Activated naive CD8-positive, alpha-beta T cell treated with anti-CD3 and anti-CD28 coated beads, Interleukin-2, amount 50 U/mL, for 24 hours (primary cell): ENCODE measurements at regions not wholly inside any gene's neighbourhood (a gene's known extent, or its start where the extent isn't known, plus 50 kb on each side); places are given as distances from the start of the nearest gene placed in this dataset.

Source experiments
- ATAC-seq: fragments of 150-1000 bp; cut with Tn5 transposase; one replicate; pipeline ENCODE4 v1.10.0; 2021
- DNase-seq: peaks from one replicate; pipeline ENCODE4 v3.0.0; 2021
- H3K27ac Mint-ChIP-seq: one replicate; pipeline ENCODE4 v1.8.0; 2021; ENCODE audit warnings: mild to moderate bottlenecking, mixed read lengths
- H3K27me3 Mint-ChIP-seq: one replicate; pipeline ENCODE4 v1.8.0; 2021; ENCODE audit warnings: mixed read lengths
- H3K36me3 Mint-ChIP-seq: one replicate; pipeline ENCODE4 v1.8.0; 2021; ENCODE audit warnings: low read depth, mixed read lengths
- H3K4me1 Mint-ChIP-seq: one replicate; pipeline ENCODE4 v1.8.0; 2021; ENCODE audit warnings: mixed read lengths
- H3K4me3 Mint-ChIP-seq: one replicate; pipeline ENCODE4 v1.8.0; 2021; ENCODE audit warnings: mild to moderate bottlenecking, moderate library complexity, mixed read lengths
- H3K9me3 Mint-ChIP-seq: one replicate; pipeline ENCODE4 v1.8.0; 2021; ENCODE audit warnings: mixed read lengths

DNA sequence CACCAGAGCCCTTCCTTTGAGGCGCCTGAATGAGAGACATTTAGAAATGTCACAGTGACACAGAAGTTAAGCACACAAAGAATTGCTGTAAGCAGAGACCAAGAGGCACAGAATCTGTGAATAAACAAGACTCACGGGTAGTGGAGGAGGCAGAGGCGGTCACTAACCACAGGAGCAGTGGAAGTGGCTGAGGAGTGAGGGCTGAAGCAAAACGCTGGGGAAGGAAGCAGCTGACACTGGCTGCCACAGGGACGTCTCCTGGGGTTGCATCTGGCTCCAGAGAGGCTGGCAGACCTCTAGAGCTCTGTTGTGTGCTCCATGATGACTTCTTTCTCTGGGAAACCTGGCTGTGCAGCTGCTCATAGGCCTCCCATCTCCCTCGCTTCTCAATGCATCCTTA is 65.0 kb upstream of the SLC2A12 start:
- Mint-ChIP-seq H3K27ac (no peak overlapping the region), H3K4me3 (no peak overlapping the region), H3K9me3 (peaks cover 8% of the 10 kb centered on the region), H3K4me1 (peaks cover 3% of the 10 kb centered on the region), H3K36me3 (no peaks in the 10 kb centered on the region), H3K27me3 (peaks cover 4% of the 10 kb centered on the region)
- DNase-seq (no peak), ATAC-seq (peak; percentile 63)

- no peak overlapping the region for H3K4me3 Mint-ChIP-seq
- no peaks in the 10 kb centered on the region for H3K36me3 Mint-ChIP-seq
- ATAC-seq (no peak), DNase-seq (no peak)
- no peak overlapping the region for H3K27ac Mint-ChIP-seq
- H3K27me3 Mint-ChIP-seq, result peaks cover 4% of the 10 kb centered on the region
- peaks cover 8% of the 10 kb centered on the region for H3K9me3 Mint-ChIP-seq
- peaks cover 6% of the 10 kb centered on the region for H3K4me1 Mint-ChIP-seq
Measured at GRCh38 chr6:134115715-134116074, 63.3 kb upstream of the SLC2A12 start.

- Mint-ChIP-seq H3K4me3 (no peak overlapping the region), H3K9me3 (peaks cover 5% of the 10 kb centered on the region), H3K4me1 (peaks cover 6% of the 10 kb centered on the region), H3K27ac (no peak overlapping the region), H3K36me3 (no peaks in the 10 kb centered on the region), H3K27me3 (peaks cover 4% of the 10 kb centered on the region)
- DNase-seq (no peak), ATAC-seq (no peak)
Measured at GRCh38 chr6:134114918-134115714, 62.7 kb upstream of the SLC2A12 start.

GRCh38 chr6:134114489-134114888 is 62.1 kb upstream of the SLC2A12 start:
- Mint-ChIP-seq H3K4me3 (no peak overlapping the region), H3K9me3 (no peaks in the 10 kb centered on the region), H3K4me1 (peaks cover 6% of the 10 kb centered on the region), H3K36me3 (no peaks in the 10 kb centered on the region), H3K27ac (no peak overlapping the region), H3K27me3 (peaks cover 4% of the 10 kb centered on the region)
- ATAC-seq (no peak), DNase-seq (no peak)

GRCh38 chr6:134111726-134112125 is 59.3 kb upstream of the SLC2A12 start:
- Mint-ChIP-seq H3K36me3 (no peaks in the 10 kb centered on the region), H3K27me3 (peaks cover 11% of the 10 kb centered on the region), H3K27ac (no peak overlapping the region), H3K4me1 (peaks cover 4% of the 10 kb centered on the region), H3K4me3 (no peak overlapping the region), H3K9me3 (no peaks in the 10 kb centered on the region)
- ATAC-seq (no peak), DNase-seq (no peak)

DNA sequence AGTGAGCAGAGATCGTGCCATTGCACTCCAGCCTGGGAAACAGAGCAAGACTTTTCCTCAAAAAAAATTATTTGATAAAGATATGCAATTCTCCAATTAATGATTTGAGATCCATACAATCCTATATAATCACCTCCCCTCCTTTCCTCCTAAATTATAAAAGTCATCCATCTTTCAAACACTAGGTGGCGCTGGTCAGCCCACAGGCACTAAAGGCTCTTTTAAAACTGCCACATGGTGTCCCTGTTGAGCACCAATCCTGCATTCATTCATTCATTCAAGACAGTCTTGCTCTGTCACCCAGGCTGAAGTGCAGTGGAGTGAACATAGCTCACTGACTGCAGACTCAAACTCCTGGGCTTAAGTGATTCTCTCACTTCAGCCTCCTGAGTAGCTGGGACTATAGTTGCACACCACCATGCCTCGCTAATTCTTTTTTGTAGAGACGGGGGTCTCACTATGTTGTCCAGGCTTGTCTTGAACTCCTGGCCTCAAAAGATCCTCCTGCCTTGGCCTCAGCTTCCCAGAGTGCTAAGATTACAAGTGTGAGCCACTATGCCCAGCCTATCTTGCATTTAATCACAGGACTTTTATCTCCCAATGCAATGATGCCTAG is 58.7 kb upstream of the SLC2A12 start:
- H3K27ac Mint-ChIP-seq, result no peak overlapping the region
- ATAC-seq, result peak; percentile 15
- H3K9me3 Mint-ChIP-seq, result no peaks in the 10 kb centered on the region
- no peaks in the 10 kb centered on the region for H3K36me3 Mint-ChIP-seq
- peaks cover 4% of the 10 kb centered on the region for H3K4me1 Mint-ChIP-seq
- H3K27me3 Mint-ChIP-seq, result peaks cover 10% of the 10 kb centered on the region
- peak; percentile 26 for DNase-seq
- H3K4me3 Mint-ChIP-seq, result no peak overlapping the region

- Mint-ChIP-seq H3K9me3 (no peaks in the 10 kb centered on the region), H3K4me1 (no peaks in the 10 kb centered on the region), H3K27me3 (peaks cover 6% of the 10 kb centered on the region), H3K36me3 (no peaks in the 10 kb centered on the region), H3K27ac (no peak overlapping the region), H3K4me3 (no peak overlapping the region)
- no peak for DNase-seq
- ATAC-seq, result no peak
Measured at GRCh38 chr6:134106702-134107101, 54.3 kb upstream of the SLC2A12 start.

- H3K4me3 Mint-ChIP-seq, result no peak overlapping the region
- ATAC-seq, result no peak
- peaks cover 6% of the 10 kb centered on the region for H3K27me3 Mint-ChIP-seq
- H3K9me3 Mint-ChIP-seq, result no peaks in the 10 kb centered on the region
- no peaks in the 10 kb centered on the region for H3K4me1 Mint-ChIP-seq
- no peaks in the 10 kb centered on the region for H3K36me3 Mint-ChIP-seq
- DNase-seq, result no peak
- H3K27ac Mint-ChIP-seq, result no peak overlapping the region
Measured at GRCh38 chr6:134105940-134106339, 53.5 kb upstream of the SLC2A12 start.

- no peak for DNase-seq
- peaks cover 11% of the 10 kb centered on the region for H3K27me3 Mint-ChIP-seq
- no peaks in the 10 kb centered on the region for H3K4me1 Mint-ChIP-seq
- H3K9me3 Mint-ChIP-seq, result no peaks in the 10 kb centered on the region
- H3K4me3 Mint-ChIP-seq, result no peak overlapping the region
- no peak for ATAC-seq
- H3K36me3 Mint-ChIP-seq, result no peaks in the 10 kb centered on the region
- H3K27ac Mint-ChIP-seq, result no peak overlapping the region
Measured at GRCh38 chr6:134103006-134103405, 50.6 kb upstream of the SLC2A12 start.
